Left lobe of liver (tissue), 2 donors: ENCODE measurements at regions not wholly inside any gene's neighbourhood (a gene's known extent, or its start where the extent isn't known, plus 50 kb on each side); places are given as distances from the start of the nearest gene placed in this dataset.
"Not testable (repeated sequence)": the region's sequence is repeated elsewhere in the genome, so short reads cannot be mapped to it uniquely, and the experiment has no call there.

Experiments used
- ATAC-seq: fragments of 200-7000 bp; cut with Tn5 transposase; one replicate; pipeline ENCODE4 v1.9.1; 2020; ENCODE audit warnings: mild to moderate bottlenecking, moderate library complexity
- DNase-seq: peaks from one replicate; pipeline ENCODE4 v3.0.0-alpha.2; 2020; ENCODE audit warnings: low spot score
- donor health status: DM: no; HTN: no; CAD: no; lungs with moderate emphysema.
- donor health status: DM: no; HTN: yes; CAD: no.

GRCh38 chr7:131816391-131817007 lies 260.1 kb upstream of the PODXL start:
- ATAC-seq (no peak), DNase-seq (no peak)

GRCh38 chr7:131808736-131809135 lies 252.3 kb upstream of the PODXL start:
- ATAC-seq (no peak), DNase-seq (no peak)

GRCh38 chr7:131808156-131808555 lies 251.7 kb upstream of the PODXL start:
- DNase-seq, ATAC-seq: not testable (repeated sequence)

- DNase-seq (no peak), ATAC-seq (no peak)
These were observed 247.4 kb upstream of the PODXL start for GRCh38 chr7:131803816-131804215.

GRCh38 chr7:131802195-131802864 lies 245.9 kb upstream of the PODXL start:
- ATAC-seq: no peak
- no peak for DNase-seq

GRCh38 chr7:131800531-131800930 lies 244.1 kb upstream of the PODXL start:
- ATAC-seq: no peak
- no peak for DNase-seq

- no peak for DNase-seq
- no peak for ATAC-seq
These were observed 243.6 kb upstream of the PODXL start for GRCh38 chr7:131800008-131800407.

- ATAC-seq (no peak), DNase-seq (no peak)
These were observed 241.4 kb upstream of the PODXL start for GRCh38 chr7:131797841-131798240.

- DNase-seq (no peak), ATAC-seq (no peak)
These were observed 239.0 kb upstream of the PODXL start for GRCh38 chr7:131795400-131795799.

- no peak for ATAC-seq
- no peak for DNase-seq
These were observed 235.9 kb upstream of the PODXL start for GRCh38 chr7:131792311-131792710.

GRCh38 chr7:131787101-131787500 lies 230.7 kb upstream of the PODXL start:
- ATAC-seq (no peak), DNase-seq (no peak)

- ATAC-seq (no peak), DNase-seq (no peak)
These were observed 229.8 kb upstream of the PODXL start for GRCh38 chr7:131786204-131786603.

- ATAC-seq (no peak), DNase-seq (no peak)
These were observed 222.2 kb upstream of the PODXL start for GRCh38 chr7:131778601-131779000.

GRCh38 chr7:131774419-131775220 lies 218.2 kb upstream of the PODXL start:
- ATAC-seq (no peak), DNase-seq (no peak)

GRCh38 chr7:131773413-131773812 lies 217.0 kb upstream of the PODXL start:
- ATAC-seq: no peak
- DNase-seq: no peak

GRCh38 chr7:131769241-131769640 lies 212.8 kb upstream of the PODXL start:
- DNase-seq (no peak), ATAC-seq (no peak)

GRCh38 chr7:131767591-131767990 lies 211.2 kb upstream of the PODXL start:
- ATAC-seq: no peak

GRCh38 chr7:131765575-131765974 lies 209.1 kb upstream of the PODXL start:
- ATAC-seq (no peak), DNase-seq (no peak)

More at GRCh38 chr7:131767591-131767990, 211.2 kb upstream of the PODXL start:
- DNase-seq: no peak

GRCh38 chr7:131764143-131764775 lies 207.8 kb upstream of the PODXL start:
- DNase-seq (no peak), ATAC-seq (no peak)

- DNase-seq (no peak), ATAC-seq (no peak)
These were observed 206.3 kb upstream of the PODXL start for GRCh38 chr7:131762753-131763152.

GRCh38 chr7:131755801-131756200 lies 199.4 kb upstream of the PODXL start:
- not testable (repeated sequence) for DNase-seq, ATAC-seq
